AG08395 (cell line): ENCODE measurements at regions not wholly inside any gene's neighbourhood (a gene's known extent, or its start where the extent isn't known, plus 50 kb on each side); places are given as distances from the start of the nearest gene placed in this dataset.
A peak's percentile ranks its signal among the peaks of the same experiment; 100 is the strongest.

ENCODE experiments used
- DNase-seq: peaks from one replicate; pipeline ENCODE4 v3.0.0; 2012; ENCODE audit warnings: mixed read lengths, low spot score

DNA sequence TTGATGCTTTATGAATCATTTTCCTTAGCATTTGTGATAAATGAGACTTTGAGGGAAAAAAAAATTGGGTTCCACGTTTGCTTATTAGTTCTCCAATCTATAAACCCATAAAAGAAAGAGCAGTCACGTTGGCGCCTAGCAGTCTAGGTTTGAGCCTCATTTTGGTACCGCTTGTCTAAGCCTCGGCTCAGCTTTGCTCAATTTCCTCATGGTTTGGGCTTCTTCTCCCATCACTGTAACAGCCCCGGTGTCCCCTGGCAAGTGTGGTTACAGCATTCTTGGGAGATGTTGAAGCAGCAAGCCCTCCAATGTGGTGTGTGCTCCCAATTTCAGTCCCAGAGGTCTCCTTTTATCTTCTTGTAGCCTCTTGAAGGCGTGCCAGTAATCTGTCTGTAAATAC, 578.4 kb downstream of the CDK5RAP2 start:
- DNase-seq, result no peak

DNA sequence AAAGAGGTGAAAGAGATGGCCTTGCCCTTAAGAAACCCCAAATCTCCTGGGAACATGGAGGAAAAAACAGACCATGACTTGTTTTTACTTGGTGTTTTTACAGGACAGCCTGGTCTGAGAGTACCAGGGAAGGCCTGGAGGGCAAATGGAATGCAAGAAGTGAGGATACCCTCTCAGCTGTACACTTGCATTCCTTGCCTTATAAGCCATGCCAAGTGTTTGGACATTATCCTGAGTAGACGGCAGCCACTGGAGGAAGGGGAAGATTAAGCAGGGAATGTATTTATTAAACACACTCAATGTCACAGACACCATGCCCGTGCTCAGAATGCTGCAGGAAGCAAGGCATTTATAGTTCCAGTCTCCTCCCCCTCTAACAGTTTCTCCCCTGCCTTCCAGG, 581.4 kb downstream of the CDK5RAP2 start:
- DNase-seq, result no peak

DNA sequence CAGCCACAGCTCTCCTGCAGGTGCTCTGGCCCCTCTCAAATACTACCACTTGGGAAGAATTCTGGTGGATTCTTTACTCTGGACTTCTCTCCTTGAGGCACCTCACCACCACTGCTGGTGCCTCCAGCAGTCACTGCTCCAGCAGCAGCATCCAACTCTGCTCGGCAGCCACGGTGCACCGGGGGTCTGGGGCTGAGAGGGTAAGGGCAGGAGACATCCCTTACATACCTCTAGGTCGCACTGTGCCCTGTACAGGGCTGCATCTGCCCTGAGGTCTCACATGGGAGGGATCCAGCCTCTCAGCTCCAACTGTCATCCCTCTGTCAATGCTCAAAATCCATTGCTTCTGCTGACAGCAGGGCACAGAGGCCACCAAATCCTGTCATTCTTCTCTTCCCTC, 588.2 kb downstream of the CDK5RAP2 start:
- DNase-seq, result no peak

DNA sequence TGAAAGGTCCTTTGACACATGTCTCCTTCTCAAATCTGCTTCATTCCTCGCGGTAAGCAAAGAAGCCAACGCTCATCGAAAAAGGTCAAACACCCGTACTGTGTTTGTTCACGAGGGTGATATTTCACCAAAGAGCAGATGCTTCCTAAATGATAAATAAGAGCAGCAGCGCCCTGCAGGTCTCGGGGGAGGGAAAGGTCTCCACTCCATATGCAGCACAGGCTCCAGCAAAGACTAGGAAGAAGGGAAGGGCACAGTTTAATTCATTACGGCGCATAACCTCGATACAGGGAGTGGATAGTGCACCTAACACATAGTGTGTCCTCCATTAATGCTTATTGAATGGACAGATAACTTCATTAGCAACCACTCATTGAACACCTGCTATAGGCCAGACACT, 593.3 kb downstream of the CDK5RAP2 start:
- no peak for DNase-seq

DNA sequence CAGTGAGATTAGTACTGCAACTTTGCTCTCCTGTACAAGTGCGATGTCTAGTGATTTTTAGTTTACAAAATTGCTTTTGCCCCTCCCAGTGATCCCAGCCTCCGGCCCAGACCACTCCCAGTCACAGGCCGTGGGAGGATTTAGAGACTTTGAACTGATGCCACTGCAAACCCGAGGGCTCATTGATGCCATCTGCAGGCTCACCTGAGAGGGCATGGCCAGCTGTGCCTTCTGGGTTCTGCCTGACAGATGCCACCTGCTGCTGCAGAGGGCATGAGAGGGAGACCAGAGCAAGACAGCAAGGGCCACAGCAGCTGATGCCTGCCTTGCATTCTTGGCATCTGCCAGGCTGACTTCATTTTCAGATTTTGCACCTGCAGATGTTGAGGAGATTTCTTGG, 593.8 kb downstream of the CDK5RAP2 start:
- no peak for DNase-seq

DNA sequence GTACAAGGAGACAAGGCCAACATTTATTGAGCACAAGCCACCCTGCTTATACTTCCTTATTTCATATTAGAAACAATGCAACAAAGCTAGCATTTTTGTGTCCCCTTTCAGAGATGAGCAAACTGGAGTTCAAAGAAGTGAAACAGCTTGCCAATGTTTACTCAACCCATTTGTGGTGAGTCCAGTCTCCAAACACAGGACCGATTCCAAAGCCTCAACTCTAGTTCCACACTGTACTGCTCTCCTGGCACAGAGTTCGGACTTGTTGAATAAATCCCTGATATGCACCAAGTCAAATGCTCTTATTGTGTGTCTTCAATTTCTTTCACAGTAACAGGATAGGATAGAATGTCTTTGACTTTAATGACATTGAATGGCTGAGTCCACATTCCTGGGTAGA, 604.8 kb upstream of the BRINP1 start:
- peak; percentile 15 for DNase-seq

DNA sequence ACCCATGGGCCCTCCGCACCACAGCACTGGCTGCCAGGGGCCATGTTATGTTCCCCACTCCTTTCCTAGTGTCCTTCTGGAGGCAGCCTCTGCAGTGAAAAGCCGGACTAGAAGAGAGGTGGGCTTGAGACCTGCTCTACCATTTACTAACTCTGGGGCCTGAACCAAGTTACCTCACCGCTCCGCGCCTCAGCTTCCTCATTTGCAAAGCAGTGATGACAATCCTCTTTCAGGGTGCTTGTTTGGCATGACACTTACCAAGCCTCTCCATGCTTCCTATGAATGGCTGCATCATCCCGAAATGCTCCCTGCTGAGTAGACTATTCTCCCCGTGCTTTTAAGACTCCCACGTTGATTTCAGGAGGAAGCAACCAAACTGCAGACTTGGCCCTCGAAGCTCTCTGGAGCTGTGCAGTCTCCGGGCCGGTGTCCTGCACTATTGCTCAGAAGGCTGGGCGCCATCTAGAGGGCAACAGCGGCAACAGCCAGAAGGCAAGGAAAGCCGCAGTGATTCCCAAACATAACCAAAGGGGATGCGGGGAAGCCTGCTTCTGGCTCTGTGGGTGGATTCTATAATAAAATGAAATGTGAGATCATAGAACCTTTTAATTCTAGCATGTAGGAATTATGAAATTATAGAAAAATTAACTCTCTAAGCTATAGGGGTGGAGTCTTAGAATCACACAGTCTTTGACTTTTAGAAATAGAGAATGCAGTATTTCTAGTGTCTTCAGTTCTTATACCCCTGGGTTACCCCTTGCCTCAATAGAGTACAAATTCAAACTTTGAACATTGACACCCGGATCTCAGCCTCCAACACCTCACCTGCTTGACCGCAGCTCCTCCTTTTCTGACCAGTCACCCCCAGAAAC, 599.8 kb upstream of the BRINP1 start:
- peak; percentile 91 for DNase-seq

DNA sequence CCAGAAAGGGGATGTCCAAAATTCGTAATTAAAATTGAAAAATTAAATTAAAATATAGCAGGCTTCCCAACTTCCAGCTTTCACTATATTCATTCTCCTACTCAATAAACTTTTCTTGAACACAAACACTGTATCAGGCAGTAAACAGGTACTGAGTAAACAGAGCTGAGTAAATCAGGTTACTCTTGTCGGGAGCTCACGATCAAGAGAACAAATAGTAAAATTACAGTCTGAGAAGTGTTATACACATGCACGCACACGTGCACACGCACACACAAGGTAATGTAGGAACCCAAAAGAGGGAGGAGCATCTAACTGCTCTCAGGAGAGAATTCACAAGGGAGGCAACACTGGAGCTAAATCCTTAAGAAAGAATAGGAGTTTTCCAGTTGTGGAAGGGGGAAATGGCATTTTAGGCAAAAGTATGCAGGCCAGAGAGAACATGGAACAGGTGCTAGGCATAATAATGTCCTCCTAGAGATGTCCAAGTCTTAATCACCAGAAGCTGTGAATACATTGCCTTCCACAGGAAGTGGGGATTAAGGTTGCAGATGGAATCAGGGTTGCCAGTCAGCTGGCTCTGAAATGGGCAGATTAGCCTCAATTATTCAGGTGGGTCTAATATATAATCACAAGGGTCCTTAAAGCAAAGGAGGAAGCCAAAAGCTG, 598.8 kb upstream of the BRINP1 start:
- DNase-seq, result no peak

DNA sequence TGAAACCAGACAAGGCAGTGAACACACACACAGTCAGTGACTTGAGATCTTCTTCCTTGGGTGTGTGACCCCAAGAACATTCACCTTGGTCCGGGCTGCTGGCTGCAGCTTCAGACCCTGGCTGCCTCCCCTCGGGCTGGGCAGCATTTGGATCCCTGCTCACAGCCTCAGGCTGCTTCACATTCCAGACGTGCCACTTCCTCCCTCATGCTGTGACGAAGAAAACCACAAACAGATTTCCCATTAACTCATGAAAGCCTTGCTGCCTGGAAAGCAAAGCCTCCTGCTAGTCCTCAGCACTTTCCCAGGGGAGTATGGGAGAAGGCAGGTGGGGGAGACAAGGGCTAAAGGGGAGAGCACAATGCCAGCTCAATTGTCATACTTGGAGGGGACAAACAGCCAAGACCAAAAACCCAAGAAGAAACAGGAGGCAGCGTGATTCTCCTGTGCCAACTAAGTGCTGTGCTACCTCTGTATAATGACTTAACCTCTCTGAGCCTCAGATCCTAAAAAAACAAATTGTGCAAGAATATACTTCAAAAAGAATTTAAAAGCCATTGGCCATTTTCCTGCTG, 594.6 kb upstream of the BRINP1 start:
- peak; percentile 89 for DNase-seq

DNA sequence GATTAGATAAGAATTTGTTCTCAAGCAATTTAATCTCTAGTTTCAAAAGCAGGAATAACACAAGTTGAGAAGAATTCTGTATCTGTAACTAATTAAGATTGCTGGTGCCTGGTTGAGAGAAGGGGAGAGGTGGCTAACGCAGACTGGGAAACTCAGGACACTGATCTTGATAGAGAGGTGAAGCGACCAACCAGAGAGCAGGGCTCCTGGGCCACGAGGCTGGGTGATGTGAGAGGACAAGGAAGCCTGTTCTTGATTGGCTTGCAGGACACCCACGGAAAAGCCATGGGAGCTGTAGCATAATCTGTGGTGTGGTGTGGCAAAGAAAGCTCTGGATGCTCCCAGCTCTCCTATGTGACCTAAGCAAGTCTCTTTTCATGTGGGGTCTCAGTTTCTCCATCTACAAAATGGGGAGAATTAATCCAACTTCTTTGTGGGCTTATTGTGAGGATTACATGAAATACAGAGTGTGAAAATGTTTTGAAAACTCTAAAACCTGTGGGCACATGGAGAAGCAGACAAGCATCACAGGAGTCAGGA, 594.1 kb upstream of the BRINP1 start:
- peak; percentile 97 for DNase-seq

DNA sequence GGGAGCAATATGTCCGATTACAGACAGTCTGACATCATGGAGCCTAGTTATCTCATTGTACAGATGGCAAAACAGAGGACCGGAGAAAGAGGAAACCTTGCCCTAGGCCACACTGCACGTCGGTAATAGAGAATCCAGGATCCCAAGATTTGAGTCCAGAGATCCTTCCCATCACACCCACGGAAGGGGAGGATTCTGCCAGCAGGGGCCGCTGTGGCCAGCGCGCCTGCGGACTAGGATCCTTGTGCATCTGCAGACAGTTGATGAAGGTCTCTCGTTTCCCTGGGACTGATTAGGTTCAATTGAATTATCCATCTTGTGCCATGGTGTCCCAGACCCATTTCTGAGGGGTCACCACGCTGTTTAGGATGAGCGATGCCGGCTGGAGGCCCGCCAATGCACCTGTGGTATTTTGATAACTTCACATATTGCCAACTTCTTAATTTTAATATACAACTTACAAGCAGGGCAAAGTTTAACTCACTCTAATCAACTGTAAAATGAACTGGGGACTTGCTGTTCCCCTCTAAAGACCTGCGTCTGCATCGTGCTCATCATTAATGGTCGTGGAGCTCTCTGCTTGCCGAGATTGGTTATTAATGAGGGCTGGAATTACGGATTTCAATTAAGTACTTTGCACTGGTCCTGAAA, 592.7 kb upstream of the BRINP1 start:
- DNase-seq, result no peak

DNA sequence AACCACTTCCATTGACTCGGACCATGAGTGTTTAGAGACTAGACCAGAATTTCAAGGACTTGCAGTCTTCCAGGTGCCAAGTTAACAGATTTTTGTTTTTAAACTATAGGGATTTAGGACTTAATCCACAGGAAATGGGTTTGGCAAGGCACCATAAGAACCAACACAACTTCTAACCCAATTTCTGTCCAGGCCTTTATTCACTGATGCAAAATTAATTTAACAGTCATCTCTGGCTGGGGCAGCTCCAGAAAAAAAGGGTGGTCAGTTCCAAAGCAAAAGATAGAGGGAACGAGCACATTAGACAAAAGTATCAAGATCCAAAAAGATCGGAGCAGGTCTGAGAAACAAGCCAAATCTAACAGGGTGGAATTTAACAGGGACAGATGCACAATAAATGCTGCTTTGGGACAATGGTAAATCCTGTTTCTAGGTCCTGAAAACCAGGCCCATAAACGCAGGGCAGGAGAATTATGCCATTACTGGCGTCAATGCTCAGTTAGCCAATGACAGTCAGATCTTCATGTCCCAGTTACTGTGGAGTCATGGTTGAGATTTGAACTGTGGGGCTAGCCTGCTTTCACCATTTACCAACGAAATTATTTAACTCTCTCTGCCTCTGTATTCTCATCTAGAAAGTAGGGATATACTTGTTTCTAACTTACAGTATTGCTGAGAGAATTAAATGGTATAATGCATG, 590.8 kb upstream of the BRINP1 start:
- no peak for DNase-seq

DNA sequence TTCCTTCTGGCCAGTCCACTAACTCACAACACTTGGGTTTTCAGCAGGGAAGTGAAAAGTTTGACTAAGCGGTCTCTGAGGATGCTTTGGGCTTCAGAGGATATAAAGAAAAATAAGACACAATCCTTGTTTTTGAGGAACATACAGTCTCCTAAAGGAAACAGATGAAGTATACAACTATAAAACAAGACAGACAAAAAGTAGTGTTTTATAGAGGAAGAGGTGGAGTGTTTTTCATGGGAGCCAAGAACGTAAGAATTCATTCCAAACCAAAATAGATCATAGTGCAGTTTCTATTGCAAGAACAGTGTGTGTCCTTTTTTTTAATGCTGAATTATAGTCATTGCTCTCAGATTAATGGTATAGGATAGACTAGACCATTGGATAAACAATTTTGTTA, 586.9 kb upstream of the BRINP1 start:
- DNase-seq, result no peak

DNA sequence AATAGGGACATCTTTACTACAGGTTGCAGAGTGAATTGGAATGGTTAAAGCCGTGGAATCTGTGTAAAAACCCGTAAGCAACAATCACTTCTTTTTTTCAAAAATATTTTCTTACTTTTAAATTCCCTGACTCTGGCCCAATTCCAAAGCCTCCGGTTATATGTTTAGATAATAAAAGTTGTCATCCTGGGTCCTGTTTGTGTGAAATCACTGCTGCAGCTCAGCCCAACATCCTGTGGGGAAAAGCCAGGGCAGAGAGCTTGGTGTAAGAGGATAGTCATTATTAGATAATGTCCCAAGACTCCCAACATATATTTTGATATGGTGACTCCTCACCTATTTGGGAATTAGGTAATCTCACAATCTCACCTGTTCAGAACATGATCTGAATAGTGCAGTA, 586.0 kb upstream of the BRINP1 start:
- no peak for DNase-seq

DNA sequence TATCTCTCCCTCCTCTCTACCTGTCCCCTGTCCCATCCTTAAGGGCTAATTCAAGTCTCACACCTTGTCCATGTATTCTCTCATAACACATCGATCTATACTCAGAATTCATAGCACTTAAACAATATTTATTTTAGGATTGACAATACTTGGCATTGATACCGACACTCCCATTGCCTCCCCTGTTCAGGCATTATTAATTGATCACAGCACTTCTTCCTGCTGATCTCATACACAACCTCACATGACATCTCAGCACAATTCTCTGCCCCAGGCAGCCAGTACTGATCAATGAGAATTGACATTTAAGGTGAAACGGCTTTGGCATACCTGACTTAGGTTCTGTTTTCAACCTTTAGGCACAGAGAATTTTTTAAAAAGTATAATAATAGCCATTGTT, 582.4 kb upstream of the BRINP1 start:
- no peak for DNase-seq

DNA sequence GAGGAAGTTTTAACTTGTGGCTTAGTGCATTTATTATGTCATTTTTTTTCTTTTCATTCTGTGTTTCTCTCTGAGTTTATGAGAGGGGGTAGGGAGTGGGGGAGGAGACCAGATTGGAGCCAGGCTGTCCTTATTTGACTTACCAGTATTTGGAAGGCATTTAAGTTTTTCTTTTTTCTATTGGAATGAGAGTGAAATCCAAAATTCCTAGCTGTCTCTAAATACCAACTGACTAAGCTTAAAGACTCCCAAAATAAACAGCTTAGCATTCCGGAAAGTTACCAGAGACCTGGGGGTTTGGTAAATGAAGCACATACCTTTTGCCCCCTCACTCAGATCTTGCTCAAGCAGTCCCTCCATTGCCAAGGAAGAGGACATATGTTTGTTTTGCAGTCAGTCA, 581.9 kb upstream of the BRINP1 start:
- DNase-seq, result peak; percentile 86

DNA sequence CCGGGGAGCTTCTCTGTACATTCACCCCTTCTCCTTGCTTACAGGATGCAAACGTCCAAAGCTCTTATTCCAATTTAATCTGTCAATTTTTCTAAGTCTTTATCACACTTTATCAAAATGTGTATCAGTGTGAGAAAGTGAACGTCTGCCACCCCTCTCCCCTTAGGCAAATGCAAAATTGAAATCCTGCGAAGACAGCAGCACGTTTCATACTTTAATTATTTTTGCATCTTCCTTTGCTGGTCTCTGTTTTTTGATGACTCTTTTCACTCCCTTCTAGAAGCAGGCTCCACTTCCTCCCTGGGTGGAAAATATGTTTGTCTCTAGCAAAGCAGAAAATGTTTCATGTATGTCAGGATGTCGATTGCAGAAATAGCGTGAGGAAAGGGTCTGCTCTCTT, 576.5 kb upstream of the BRINP1 start:
- no peak for DNase-seq

DNA sequence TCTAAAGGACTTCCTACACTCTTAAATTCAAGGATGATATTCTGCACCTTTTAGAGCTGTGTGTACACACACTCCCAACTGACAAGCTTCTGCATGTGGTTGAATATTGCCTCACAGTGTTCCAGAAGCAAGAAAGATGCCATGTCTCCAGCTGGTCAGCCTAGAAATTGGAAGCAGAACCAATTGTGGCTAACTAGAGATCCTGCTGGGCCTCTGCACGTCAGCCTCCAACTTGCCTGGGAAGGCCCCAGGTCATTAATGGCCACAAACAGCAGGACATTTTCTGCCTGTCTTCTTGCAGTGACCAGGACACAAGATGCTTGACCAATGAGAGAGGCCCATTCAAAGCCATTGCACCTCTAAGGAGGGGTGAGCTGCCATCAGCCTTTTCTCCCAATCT, 571.9 kb upstream of the BRINP1 start:
- DNase-seq, result no peak

DNA sequence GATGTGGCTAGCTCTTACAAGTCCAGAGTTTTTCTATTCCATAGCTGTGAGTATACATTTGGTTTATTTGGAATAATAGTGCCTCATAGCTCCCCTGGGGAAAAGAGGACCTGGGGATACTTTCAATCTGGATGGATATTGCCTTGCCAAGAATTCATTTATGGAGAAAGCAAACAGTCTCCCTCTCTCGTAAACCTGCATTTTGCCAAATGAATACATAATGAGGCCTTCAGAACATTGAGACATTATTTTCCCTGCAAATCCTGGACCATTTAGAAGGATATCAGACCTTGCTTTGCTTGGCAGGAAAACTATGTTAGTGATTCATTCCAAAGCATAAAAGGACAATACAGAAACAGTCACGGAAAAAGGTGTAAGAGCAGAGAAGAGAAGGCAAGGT, 569.6 kb upstream of the BRINP1 start:
- DNase-seq, result no peak

DNA sequence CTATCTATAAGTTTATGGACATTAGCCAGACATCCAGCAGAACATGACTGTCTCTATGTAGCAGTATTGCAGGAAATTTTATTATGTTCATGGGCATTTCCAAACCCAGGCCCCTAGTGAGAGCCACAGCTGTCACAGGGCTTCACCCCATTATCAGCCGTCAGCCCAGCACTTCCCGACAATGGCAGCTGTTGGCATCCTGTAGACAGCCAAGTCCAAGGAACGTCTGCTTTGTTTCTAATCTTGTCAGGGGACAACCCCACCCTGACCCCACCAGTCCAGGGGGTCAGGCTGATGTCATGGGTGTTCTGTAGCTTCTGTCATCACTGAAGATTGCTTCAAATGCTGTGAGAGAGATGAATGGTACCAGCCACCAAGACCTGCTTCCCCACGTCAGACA, 565.3 kb upstream of the BRINP1 start:
- DNase-seq, result no peak

DNA sequence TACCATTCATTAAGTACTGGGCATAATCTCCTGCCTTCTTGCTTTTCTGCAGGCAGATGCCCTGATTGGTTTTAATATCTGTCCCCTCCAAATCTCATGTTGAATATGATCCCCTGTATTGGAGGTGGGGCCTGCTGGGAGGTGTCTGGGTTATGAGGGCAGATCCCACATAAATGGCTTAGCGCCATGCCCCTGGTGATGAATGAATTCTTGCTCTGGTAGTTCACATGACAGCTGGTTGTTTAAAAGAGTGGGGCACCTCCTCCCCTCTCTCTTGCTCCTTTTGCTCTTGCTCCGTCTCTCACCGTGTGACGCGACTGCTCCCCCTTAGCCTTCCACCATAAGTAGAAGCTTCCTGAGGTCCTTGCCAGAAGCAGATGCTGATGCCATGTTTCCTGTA, 564.0 kb upstream of the BRINP1 start:
- DNase-seq, result no peak

DNA sequence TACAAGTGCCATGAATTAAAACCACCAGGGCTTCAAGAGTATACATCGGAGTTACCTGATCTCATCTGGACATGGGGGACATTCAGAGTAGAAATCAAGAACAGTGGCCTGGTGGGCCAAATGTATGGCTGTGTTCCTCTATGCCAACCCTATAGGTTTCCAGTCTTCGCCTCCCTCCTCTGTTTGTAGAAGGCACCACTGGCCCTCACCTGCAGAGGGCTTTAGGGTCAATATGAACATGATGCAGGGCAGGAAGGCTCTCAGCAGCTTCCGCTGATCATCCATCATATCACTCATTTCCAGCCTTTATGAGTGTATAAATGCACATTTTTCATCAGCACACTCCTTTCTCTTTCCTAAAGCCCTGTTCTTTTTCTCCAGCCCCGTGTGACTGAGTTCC, 555.5 kb upstream of the BRINP1 start:
- no peak for DNase-seq
